ENCODE measurements at regions not wholly inside any gene's neighbourhood (a gene's known extent, or its start where the extent isn't known, plus 50 kb on each side); places are given as distances from the start of the nearest gene placed in this dataset.
A peak's percentile ranks its signal among the peaks of the same experiment; 100 is the strongest.
"Not testable (repeated sequence)": the region's sequence is repeated elsewhere in the genome, so short reads cannot be mapped to it uniquely, and the experiment has no call there.

- FAIRE-seq (no peak), DNase-seq (ENCODE audit: extremely low spot score, insufficient read length, low read depth) (no peak)
Measured at GRCh38 chr7:65317372-65317771, 56.3 kb upstream of the ZNF92 start.

GRCh38 chr7:65310761-65311160 lies 62.9 kb upstream of the ZNF92 start:
- no peak for DNase-seq (ENCODE audit: extremely low spot score, insufficient read length, low read depth)
- no peak for FAIRE-seq

GRCh38 chr7:65308300-65308678 lies 65.4 kb upstream of the ZNF92 start:
- no peak for DNase-seq (ENCODE audit: extremely low spot score, insufficient read length, low read depth)
- no peak for FAIRE-seq

- peak; percentile 9 for DNase-seq (ENCODE audit: extremely low spot score, insufficient read length, low read depth)
- FAIRE-seq, result peak; percentile 83
Measured at GRCh38 chr7:65307651-65308299, 65.9 kb upstream of the ZNF92 start.

GRCh38 chr7:65304175-65304574 lies 69.5 kb upstream of the ZNF92 start:
- DNase-seq (ENCODE audit: extremely low spot score, insufficient read length, low read depth), result no peak
- FAIRE-seq, result no peak

- no peak for FAIRE-seq
- no peak for DNase-seq (ENCODE audit: extremely low spot score, insufficient read length, low read depth)
Measured at GRCh38 chr7:65302883-65303282, 70.8 kb upstream of the ZNF92 start.

GRCh38 chr7:65301007-65301406 lies 72.6 kb upstream of the ZNF92 start:
- DNase-seq (ENCODE audit: extremely low spot score, insufficient read length, low read depth), result no peak
- FAIRE-seq, result no peak

GRCh38 chr7:65295409-65295808 lies 78.2 kb upstream of the ZNF92 start:
- DNase-seq (ENCODE audit: extremely low spot score, insufficient read length, low read depth) (no peak), FAIRE-seq (peak; percentile 63)

GRCh38 chr7:65290340-65290739 lies 83.3 kb upstream of the ZNF92 start:
- not testable (repeated sequence) for FAIRE-seq; DNase-seq (ENCODE audit: extremely low spot score, insufficient read length, low read depth)

- DNase-seq (ENCODE audit: extremely low spot score, insufficient read length, low read depth) (no peak), FAIRE-seq (no peak)
Measured at GRCh38 chr7:65287023-65287422, 86.6 kb upstream of the ZNF92 start.

GRCh38 chr7:65285906-65286864 lies 87.5 kb upstream of the ZNF92 start:
- DNase-seq (ENCODE audit: extremely low spot score, insufficient read length, low read depth) (no peak), FAIRE-seq (no peak)

GRCh38 chr7:65285241-65285640 lies 88.4 kb upstream of the ZNF92 start:
- DNase-seq (ENCODE audit: extremely low spot score, insufficient read length, low read depth); FAIRE-seq: not testable (repeated sequence)

- FAIRE-seq, result peak; percentile 26
- DNase-seq (ENCODE audit: extremely low spot score, insufficient read length, low read depth), result no peak
Measured at GRCh38 chr7:65279795-65280194, 93.9 kb upstream of the ZNF92 start.

- no peak for FAIRE-seq
- no peak for DNase-seq (ENCODE audit: extremely low spot score, insufficient read length, low read depth)
Measured at GRCh38 chr7:65276822-65277221, 96.8 kb upstream of the ZNF92 start.

- not testable (repeated sequence) for FAIRE-seq; DNase-seq (ENCODE audit: extremely low spot score, insufficient read length, low read depth)
Measured at GRCh38 chr7:65271502-65271901, 102.2 kb upstream of the ZNF92 start.

- DNase-seq (ENCODE audit: extremely low spot score, insufficient read length, low read depth) (peak; percentile 51), FAIRE-seq (peak; percentile 84)
Measured at GRCh38 chr7:65269150-65269856, 104.4 kb upstream of the ZNF92 start.

- DNase-seq (ENCODE audit: extremely low spot score, insufficient read length, low read depth), result no peak
- FAIRE-seq, result no peak
Measured at GRCh38 chr7:65268782-65269149, 104.9 kb upstream of the ZNF92 start.

- FAIRE-seq (no peak), DNase-seq (ENCODE audit: extremely low spot score, insufficient read length, low read depth) (no peak)
Measured at GRCh38 chr7:65265933-65266519, 107.6 kb upstream of the ZNF92 start.

GRCh38 chr7:65264258-65264657 lies 109.4 kb upstream of the ZNF92 start:
- no peak for FAIRE-seq

GRCh38 chr7:65260673-65261072 lies 113.0 kb upstream of the ZNF92 start:
- not testable (repeated sequence) for DNase-seq (ENCODE audit: extremely low spot score, insufficient read length, low read depth); FAIRE-seq

More at GRCh38 chr7:65264258-65264657, 109.4 kb upstream of the ZNF92 start:
- no peak for DNase-seq (ENCODE audit: extremely low spot score, insufficient read length, low read depth)

Data from GM18507 (cell line).